Peyer's patch (tissue), 4 donors: ENCODE measurements at regions not wholly inside any gene's neighbourhood (a gene's known extent, or its start where the extent isn't known, plus 50 kb on each side); places are given as distances from the start of the nearest gene placed in this dataset.

ENCODE experiments used
- POLR2A ChIP-seq, 2 donors: fragments of 450-650 bp; IDR thresholded peaks; one replicate each; pipeline ENCODE4 v1.5.1; 2017; ENCODE audit warnings: antibody characterized with exemption in 2 of 2, mild to moderate bottlenecking in 2 of 2, moderate library complexity in 2 of 2
- TF ChIP-seq, protein P1 (sequence below), 6 experiments: fragments of 450-650 bp in 4 of 6; fragments of 200-600 bp in 2 of 6; sonication (generic) in 1 of 6; IDR thresholded peaks; one replicate each; pipeline ENCODE4 v1.5.1; 2017 to 2019; ENCODE audit warnings: antibody characterized with exemption in 6 of 6, mild to moderate bottlenecking in 3 of 6, moderate library complexity in 1 of 6

DNA sequence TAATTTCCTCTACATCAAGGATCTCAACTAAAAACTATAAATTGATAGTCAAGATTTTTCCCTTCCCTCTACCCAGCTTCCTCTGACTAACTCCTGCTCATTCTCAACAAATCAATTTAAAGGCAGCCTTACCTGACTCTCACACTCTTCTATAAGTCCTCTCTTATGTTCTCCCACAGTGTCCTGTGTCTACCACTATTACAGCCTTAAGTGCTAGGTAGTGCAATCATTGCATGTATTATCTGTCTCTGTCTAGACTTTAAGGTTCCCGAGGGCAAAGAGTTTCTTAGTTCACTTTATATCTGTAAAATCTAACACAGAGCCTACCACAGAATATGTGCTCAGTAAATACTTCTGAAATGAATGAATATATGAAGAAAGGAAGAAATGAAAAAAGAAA, 123.7 kb downstream of the BTC start:
- TF ChIP-seq POLR2A (IDR thresholded peaks at IDR 0.05): no peak
- TF ChIP-seq, protein P1, sequence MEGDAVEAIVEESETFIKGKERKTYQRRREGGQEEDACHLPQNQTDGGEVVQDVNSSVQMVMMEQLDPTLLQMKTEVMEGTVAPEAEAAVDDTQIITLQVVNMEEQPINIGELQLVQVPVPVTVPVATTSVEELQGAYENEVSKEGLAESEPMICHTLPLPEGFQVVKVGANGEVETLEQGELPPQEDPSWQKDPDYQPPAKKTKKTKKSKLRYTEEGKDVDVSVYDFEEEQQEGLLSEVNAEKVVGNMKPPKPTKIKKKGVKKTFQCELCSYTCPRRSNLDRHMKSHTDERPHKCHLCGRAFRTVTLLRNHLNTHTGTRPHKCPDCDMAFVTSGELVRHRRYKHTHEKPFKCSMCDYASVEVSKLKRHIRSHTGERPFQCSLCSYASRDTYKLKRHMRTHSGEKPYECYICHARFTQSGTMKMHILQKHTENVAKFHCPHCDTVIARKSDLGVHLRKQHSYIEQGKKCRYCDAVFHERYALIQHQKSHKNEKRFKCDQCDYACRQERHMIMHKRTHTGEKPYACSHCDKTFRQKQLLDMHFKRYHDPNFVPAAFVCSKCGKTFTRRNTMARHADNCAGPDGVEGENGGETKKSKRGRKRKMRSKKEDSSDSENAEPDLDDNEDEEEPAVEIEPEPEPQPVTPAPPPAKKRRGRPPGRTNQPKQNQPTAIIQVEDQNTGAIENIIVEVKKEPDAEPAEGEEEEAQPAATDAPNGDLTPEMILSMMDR (IDR thresholded peaks at IDR 0.05): no peak
